ENCODE measurements at regions not wholly inside any gene's neighbourhood (a gene's known extent, or its start where the extent isn't known, plus 50 kb on each side); places are given as distances from the start of the nearest gene placed in this dataset.
A peak's percentile ranks its signal among the peaks of the same experiment; 100 is the strongest.

DNA sequence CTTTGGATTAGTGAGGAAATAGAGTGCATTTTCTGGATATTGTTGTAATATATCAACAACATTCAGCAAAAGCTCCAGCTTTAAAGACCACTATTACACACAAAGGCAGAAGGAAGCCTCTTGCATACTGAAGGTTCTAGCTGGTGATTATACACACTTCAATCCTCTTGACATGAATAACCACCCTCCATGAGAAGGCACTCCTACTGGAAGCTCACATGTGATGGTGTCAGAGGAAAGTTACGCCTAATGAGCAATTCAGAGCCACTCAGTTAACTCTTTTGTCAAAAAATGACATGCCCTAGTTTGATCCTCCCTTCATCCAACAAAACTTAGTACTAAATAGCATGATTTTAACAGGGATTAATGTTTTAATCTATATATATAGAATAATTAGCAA lies 124.6 kb upstream of the LYSMD4 start:
- DNase-seq (ENCODE audit: low read depth in 1 of 2, low spot score in 1 of 2), result peak in 1 of 2 donors; percentile 19
- Histone ChIP-seq H3K36me3 (no peaks in the 10 kb centered on the region), H3K4me1 (ENCODE audit: low read depth) (no peaks in the 10 kb centered on the region), H3K27ac (no peak overlapping the region), H3K27me3 (no peaks in the 10 kb centered on the region), H3K9me3 (ENCODE audit: low read depth) (no peaks in the 10 kb centered on the region), H3K4me3 (no peak overlapping the region)
- TF ChIP-seq, protein P1, sequence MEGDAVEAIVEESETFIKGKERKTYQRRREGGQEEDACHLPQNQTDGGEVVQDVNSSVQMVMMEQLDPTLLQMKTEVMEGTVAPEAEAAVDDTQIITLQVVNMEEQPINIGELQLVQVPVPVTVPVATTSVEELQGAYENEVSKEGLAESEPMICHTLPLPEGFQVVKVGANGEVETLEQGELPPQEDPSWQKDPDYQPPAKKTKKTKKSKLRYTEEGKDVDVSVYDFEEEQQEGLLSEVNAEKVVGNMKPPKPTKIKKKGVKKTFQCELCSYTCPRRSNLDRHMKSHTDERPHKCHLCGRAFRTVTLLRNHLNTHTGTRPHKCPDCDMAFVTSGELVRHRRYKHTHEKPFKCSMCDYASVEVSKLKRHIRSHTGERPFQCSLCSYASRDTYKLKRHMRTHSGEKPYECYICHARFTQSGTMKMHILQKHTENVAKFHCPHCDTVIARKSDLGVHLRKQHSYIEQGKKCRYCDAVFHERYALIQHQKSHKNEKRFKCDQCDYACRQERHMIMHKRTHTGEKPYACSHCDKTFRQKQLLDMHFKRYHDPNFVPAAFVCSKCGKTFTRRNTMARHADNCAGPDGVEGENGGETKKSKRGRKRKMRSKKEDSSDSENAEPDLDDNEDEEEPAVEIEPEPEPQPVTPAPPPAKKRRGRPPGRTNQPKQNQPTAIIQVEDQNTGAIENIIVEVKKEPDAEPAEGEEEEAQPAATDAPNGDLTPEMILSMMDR (IDR thresholded peaks at IDR 0.05; ENCODE audit: low read depth, low read length), result no peak

DNA sequence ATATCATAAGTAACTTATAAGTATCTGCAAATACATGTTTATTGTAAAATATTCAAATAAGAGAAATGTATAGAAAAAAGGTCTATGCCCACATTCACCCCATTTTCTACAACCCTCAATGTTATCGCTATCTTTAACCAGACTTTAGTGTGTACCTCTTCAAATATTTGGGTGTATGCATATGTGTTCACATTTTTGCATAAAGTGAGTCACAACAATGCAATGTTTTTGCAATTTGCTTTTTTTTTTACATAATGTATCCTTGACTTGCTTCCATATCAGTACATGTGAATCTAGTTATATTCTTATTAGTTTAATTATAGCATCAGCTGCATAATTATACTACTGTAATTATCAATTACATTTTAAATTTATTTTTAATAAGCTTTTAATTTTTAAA lies 117.3 kb upstream of the LYSMD4 start:
- no peak for DNase-seq (ENCODE audit: low read depth in 1 of 2, low spot score in 1 of 2)
- TF ChIP-seq, protein P1 (IDR thresholded peaks at IDR 0.05; ENCODE audit: low read depth, low read length), result no peak
- Histone ChIP-seq H3K9me3 (ENCODE audit: low read depth) (no peaks in the 10 kb centered on the region), H3K27me3 (no peaks in the 10 kb centered on the region), H3K4me1 (ENCODE audit: low read depth) (no peaks in the 10 kb centered on the region), H3K4me3 (no peak overlapping the region), H3K36me3 (no peaks in the 10 kb centered on the region), H3K27ac (no peak overlapping the region)

DNA sequence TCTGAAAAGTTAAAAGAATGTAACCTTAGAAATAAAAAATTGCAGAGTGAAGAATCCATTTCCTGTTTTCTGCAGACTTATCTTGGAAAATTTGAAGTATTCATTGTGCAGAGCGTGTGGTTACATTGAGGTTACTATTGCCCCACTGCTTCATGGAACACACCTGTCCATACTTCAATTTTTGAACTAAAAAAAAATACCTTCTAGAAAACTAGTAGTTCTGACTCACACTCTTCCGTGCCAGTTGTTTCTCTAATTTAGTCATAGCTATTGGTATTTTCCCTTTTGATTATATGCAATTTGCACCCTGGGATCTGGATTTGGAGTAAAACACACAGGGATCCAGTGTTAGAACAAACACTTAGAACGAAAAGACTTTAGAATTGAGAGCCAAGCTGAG lies 111.8 kb upstream of the LYSMD4 start:
- Histone ChIP-seq H3K36me3 (no peaks in the 10 kb centered on the region), H3K4me1 (ENCODE audit: low read depth) (no peaks in the 10 kb centered on the region), H3K27me3 (no peaks in the 10 kb centered on the region), H3K27ac (no peak overlapping the region), H3K4me3 (no peak overlapping the region), H3K9me3 (ENCODE audit: low read depth) (no peaks in the 10 kb centered on the region)
- DNase-seq (ENCODE audit: low read depth in 1 of 2, low spot score in 1 of 2), result peak in 1 of 2 donors; percentile 58
- TF ChIP-seq, protein P1 (IDR thresholded peaks at IDR 0.05; ENCODE audit: low read depth, low read length), result no peak

DNA sequence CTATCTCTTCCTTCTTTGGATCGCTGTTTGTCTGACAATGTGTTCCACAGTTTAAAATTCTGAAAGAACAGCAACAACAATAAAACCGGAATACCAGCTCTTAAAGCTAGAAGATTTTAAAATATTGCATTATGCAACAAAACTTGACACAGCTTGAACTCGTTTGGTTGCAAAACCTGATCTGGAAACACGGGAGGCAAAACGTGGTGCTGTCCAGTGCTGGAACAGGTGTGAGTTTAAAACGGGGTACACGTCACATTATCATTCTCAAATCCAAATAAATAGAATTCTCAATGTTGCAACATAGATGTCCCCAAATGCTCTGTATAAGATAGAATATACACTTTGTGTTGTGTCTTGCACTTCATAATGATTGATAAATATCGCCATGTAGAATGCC lies 110.9 kb upstream of the LYSMD4 start:
- TF ChIP-seq, protein P1 (IDR thresholded peaks at IDR 0.05; ENCODE audit: low read depth, low read length), result no peak
- Histone ChIP-seq H3K27me3 (no peaks in the 10 kb centered on the region), H3K4me1 (ENCODE audit: low read depth) (no peaks in the 10 kb centered on the region), H3K9me3 (ENCODE audit: low read depth) (no peaks in the 10 kb centered on the region), H3K36me3 (no peaks in the 10 kb centered on the region), H3K27ac (no peak overlapping the region), H3K4me3 (no peak overlapping the region)
- no peak for DNase-seq (ENCODE audit: low read depth in 1 of 2, low spot score in 1 of 2)

DNA sequence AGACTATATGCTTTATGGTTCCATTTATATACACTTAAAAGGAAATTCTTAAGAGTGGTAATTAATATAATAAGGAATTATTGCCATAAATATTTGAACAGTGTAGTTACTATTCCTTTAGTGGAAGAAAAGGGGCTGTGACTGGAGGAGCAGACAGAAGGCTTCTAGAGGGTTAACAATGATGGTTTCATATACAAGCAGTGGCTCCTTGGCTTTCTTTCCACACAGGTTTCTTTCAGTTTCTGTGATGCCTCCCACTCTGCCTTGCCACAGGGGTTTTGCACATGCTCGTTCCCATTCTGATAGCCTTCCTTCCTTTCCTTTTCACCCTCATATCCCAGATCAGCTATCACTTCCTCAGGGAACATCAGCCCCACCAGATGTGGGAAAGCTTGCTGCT lies 108.8 kb upstream of the LYSMD4 start:
- TF ChIP-seq, protein P1 (IDR thresholded peaks at IDR 0.05; ENCODE audit: low read depth, low read length), result no peak
- Histone ChIP-seq H3K4me3 (no peak overlapping the region), H3K36me3 (no peaks in the 10 kb centered on the region), H3K4me1 (ENCODE audit: low read depth) (no peaks in the 10 kb centered on the region), H3K27ac (no peak overlapping the region), H3K9me3 (ENCODE audit: low read depth) (no peaks in the 10 kb centered on the region), H3K27me3 (no peaks in the 10 kb centered on the region)
- no peak for DNase-seq (ENCODE audit: low read depth in 1 of 2, low spot score in 1 of 2)
